ENCODE measurements at regions not wholly inside any gene's neighbourhood (a gene's known extent, or its start where the extent isn't known, plus 50 kb on each side); places are given as distances from the start of the nearest gene placed in this dataset.

DNA sequence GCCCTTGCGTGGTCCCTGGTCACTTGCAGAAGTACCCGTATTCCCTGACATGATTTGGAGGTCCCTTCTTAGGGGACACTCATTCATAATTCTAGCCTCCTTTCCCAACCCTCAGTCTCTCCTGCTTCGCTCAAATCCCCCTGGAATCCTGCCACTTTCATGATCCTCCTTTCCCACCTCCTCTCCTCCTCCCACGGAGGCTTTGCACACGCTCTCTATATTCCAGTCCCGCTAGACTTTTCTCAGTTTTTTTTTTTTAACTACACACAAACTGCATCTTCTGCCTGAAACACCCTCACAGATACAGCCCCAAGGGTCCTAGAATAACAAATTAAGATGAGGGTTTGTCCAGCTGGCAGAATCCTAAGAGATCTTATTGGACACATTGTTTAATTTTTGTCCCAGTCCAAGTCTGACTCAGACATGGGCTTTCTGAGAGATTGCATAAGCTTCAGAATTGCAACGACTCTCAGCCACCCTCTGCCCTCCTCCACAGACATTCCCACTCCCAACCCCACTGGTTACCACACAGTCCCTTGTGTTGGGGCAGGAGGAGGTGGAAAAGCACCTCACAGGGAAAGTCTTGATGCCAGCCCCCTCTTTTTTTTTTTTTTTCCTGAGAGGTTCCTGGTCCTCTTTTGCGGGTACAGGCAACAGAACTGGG is 739.5 kb upstream of the EEF2KMT start:
- Histone ChIP-seq H3K9ac (ENCODE audit: insufficient read length, low read depth) (no peak overlapping the region), H3K36me3 (ENCODE audit: insufficient read depth, insufficient read length, low read length) (no peaks in the 10 kb centered on the region), H3K9me3 (ENCODE audit: insufficient read depth, low read length) (no peaks in the 10 kb centered on the region), H3K4me3 (ENCODE audit: insufficient read length, low read depth) (no peak overlapping the region), H3K4me1 (ENCODE audit: insufficient read depth, insufficient read length) (peaks cover 4% of the 10 kb centered on the region), H3K27me3 (ENCODE audit: insufficient read depth, insufficient read length) (no peaks in the 10 kb centered on the region)
- no peak for DNase-seq (ENCODE audit: low read depth, low spot score)
- no peak for TF ChIP-seq SUZ12 (IDR thresholded peaks at IDR 0.05; ENCODE audit: extremely low read depth, insufficient read depth, insufficient read length)
- no peak for TF ChIP-seq ZNF274 (IDR thresholded peaks at IDR 0.05; ENCODE audit: low read depth, low read length)
- TF ChIP-seq YY1 (IDR thresholded peaks at IDR 0.05; ENCODE audit: insufficient read depth, insufficient read length) = no peak

DNA sequence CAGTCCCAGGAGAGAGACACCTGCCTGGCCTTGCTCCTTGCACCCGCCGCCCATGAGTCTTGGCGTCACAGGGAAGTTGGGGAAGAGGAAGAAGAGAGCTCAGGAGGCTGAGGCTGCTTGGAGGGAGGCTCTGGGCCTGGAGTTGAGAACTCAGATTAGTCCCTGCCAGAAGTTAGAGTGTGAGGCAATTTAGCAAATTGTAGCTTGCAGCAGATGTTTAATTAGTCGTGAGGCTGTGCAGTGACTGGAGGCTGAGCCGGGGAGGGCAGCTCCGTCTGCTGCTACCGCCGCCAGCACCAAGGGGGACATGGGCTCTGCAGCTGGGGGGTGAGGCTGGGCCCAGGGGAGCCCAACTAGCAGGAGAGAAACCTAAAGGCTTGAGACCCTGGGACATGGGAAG is 738.3 kb upstream of the EEF2KMT start:
- Histone ChIP-seq H3K9me3 (ENCODE audit: insufficient read depth, low read length) (no peaks in the 10 kb centered on the region), H3K9ac (ENCODE audit: insufficient read length, low read depth) (no peak overlapping the region), H3K4me1 (ENCODE audit: insufficient read depth, insufficient read length) (peaks cover 3% of the 10 kb centered on the region), H3K36me3 (ENCODE audit: insufficient read depth, insufficient read length, low read length) (no peaks in the 10 kb centered on the region), H3K4me3 (ENCODE audit: insufficient read length, low read depth) (no peak overlapping the region), H3K27me3 (ENCODE audit: insufficient read depth, insufficient read length) (no peaks in the 10 kb centered on the region)
- no peak for DNase-seq (ENCODE audit: low read depth, low spot score)
- no peak for TF ChIP-seq YY1 (IDR thresholded peaks at IDR 0.05; ENCODE audit: insufficient read depth, insufficient read length)
- TF ChIP-seq SUZ12 (IDR thresholded peaks at IDR 0.05; ENCODE audit: extremely low read depth, insufficient read depth, insufficient read length) = no peak
- no peak for TF ChIP-seq ZNF274 (IDR thresholded peaks at IDR 0.05; ENCODE audit: low read depth, low read length)

DNA sequence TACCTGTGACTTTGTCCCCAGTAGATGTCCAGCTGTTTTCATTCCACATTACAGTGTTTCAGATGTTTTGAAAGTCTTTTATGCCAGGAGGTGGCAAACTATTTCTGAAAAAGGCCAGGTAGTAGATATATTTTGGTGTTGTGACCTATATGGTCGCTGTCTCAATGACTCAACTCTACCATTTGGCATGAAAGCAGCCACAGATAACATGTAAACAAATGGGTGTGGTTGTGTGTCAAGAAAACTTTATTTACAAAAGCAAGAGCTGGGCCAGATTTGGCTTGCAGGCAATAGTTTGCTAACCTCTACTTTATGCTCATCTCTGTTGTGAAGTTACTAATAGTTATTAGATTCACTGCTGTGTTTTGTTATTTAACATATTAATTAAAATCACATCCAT is 728.7 kb upstream of the EEF2KMT start:
- no peaks in the 10 kb centered on the region for H3K36me3 ChIP-seq (ENCODE audit: insufficient read depth, insufficient read length, low read length)
- no peak for DNase-seq (ENCODE audit: low read depth, low spot score)

DNA sequence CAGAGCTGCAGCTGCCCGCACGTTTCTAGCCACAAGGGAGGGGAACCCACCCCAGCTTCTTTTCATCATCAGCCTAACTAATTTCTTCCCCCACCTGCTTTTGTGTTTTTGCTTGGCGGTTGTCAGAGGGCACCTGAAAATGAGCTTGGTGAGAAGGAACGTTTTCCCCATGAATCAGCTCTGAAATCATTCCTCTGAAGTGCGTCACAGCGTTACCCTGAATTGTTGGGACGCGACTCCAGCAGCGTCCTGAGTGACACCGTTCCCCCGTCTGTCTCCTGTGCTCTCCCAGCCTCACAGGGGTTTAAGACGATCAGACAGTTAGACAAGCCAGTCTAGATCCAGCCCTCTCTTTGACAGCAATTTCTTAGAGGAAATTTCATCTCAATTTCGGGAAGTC is 722.9 kb upstream of the EEF2KMT start:
- Histone ChIP-seq H3K9ac (ENCODE audit: insufficient read length, low read depth) (no peak overlapping the region), H3K27me3 (ENCODE audit: insufficient read depth, insufficient read length) (no peaks in the 10 kb centered on the region), H3K9me3 (ENCODE audit: insufficient read depth, low read length) (no peaks in the 10 kb centered on the region; the same call in 1 of the 2 replicates), H3K4me3 (ENCODE audit: insufficient read length, low read depth) (no peak overlapping the region), H3K36me3 (ENCODE audit: insufficient read depth, insufficient read length, low read length) (no peaks in the 10 kb centered on the region), H3K4me1 (ENCODE audit: insufficient read depth, insufficient read length) (no peaks in the 10 kb centered on the region)
- no peak for TF ChIP-seq SUZ12 (IDR thresholded peaks at IDR 0.05; ENCODE audit: extremely low read depth, insufficient read depth, insufficient read length)
- TF ChIP-seq ZNF274 (IDR thresholded peaks at IDR 0.05; ENCODE audit: low read depth, low read length) = no peak
- DNase-seq (ENCODE audit: low read depth, low spot score) = no peak

More for the DNA sequence above, 728.7 kb upstream of the EEF2KMT start:
- TF ChIP-seq YY1 (IDR thresholded peaks at IDR 0.05; ENCODE audit: insufficient read depth, insufficient read length) = no peak
- Histone ChIP-seq H3K4me1 (ENCODE audit: insufficient read depth, insufficient read length) (peaks cover 5% of the 10 kb centered on the region), H3K9me3 (ENCODE audit: insufficient read depth, low read length) (no peaks in the 10 kb centered on the region), H3K27me3 (ENCODE audit: insufficient read depth, insufficient read length) (no peaks in the 10 kb centered on the region), H3K4me3 (ENCODE audit: insufficient read length, low read depth) (no peak overlapping the region), H3K9ac (ENCODE audit: insufficient read length, low read depth) (no peak overlapping the region)

DNA sequence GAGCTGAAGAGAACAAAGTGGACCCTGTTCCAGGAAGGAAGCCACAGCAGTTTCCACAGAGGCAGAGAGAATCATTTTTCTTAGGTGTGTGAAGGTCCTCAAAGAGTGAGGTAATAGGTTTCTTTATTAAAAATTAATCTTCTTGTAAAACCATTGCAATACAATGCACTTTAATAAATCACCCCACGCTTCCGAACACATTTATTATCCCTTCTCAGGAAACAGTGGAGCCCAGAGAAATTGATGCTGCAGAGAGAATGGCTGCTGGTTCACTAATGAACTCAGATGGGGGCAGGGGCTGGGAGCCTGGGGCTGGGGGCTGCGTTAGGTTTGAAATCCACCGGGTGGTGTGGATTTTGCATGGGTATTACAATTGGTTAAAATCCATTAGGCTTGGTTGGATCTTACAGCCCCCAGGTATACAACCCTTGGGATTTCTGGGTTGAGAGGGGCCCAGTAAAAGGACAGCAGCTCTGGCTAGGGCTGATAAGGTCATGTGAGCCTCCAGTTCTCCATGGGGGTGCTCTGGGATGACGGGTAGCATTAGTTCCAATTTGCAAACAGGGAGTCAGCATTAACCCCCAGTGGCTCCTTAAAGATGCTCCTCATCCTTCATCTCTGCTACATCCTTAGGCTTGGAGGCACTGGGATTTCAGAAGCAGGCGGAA is 718.1 kb upstream of the EEF2KMT start:
- Histone ChIP-seq H3K4me1 (ENCODE audit: insufficient read depth, insufficient read length) (no peaks in the 10 kb centered on the region), H3K27me3 (ENCODE audit: insufficient read depth, insufficient read length) (no peaks in the 10 kb centered on the region), H3K4me3 (ENCODE audit: insufficient read length, low read depth) (no peak overlapping the region), H3K9ac (ENCODE audit: insufficient read length, low read depth) (no peak overlapping the region), H3K9me3 (ENCODE audit: insufficient read depth, low read length) (no peaks in the 10 kb centered on the region; the same call in 1 of the 2 replicates), H3K36me3 (ENCODE audit: insufficient read depth, insufficient read length, low read length) (no peaks in the 10 kb centered on the region)
- no peak for DNase-seq (ENCODE audit: low read depth, low spot score)
- no peak for TF ChIP-seq SUZ12 (IDR thresholded peaks at IDR 0.05; ENCODE audit: extremely low read depth, insufficient read depth, insufficient read length)
- no peak for TF ChIP-seq YY1 (IDR thresholded peaks at IDR 0.05; ENCODE audit: insufficient read depth, insufficient read length)
- no peak for TF ChIP-seq ZNF274 (IDR thresholded peaks at IDR 0.05; ENCODE audit: low read depth, low read length)

DNA sequence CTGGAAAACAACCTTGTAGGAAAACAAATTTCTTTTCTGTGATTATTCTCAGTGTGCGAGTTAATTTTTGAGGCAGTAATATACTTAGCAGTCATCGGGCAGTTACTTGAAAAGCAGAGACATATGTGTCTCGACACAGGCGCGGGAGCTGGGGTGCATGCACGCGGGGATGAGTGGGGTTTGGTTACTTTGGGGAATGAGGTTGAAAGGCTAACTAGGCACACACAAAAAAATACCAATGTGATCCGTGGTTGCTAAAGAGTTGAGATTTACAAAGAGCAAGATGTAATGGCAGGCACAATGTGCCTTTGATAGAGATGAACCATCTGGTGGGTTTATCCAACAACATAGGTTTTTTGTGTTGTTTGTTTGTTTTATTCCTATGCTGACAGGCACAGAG is 703.8 kb upstream of the EEF2KMT start:
- TF ChIP-seq ZNF274 (IDR thresholded peaks at IDR 0.05; ENCODE audit: low read depth, low read length) (no peak), YY1 (IDR thresholded peaks at IDR 0.05; ENCODE audit: insufficient read depth, insufficient read length) (no peak)

DNA sequence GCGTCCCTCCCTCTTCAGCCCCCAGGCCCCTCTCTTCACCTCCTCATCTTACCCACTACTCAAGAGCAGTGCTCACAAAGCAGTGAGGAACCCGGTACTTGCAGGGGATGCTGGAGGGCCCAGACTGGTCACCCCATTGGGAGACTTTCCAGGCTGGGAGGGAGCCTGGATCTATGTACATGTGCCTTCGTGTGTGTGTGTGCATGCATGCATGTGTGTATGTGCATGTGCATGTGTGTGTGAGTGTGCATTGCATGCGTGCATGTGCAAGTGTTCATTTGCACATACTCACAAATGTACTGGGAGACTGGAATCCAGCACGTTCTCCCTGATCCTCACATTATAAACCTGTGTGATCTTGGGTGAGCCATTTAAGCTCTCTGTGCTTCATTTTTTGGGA is 696.0 kb upstream of the EEF2KMT start:
- peaks cover 5% of the 10 kb centered on the region for H3K4me1 ChIP-seq (ENCODE audit: insufficient read depth, insufficient read length)
- TF ChIP-seq SUZ12 (IDR thresholded peaks at IDR 0.05; ENCODE audit: extremely low read depth, insufficient read depth, insufficient read length) (no peak), ZNF274 (IDR thresholded peaks at IDR 0.05; ENCODE audit: low read depth, low read length) (no peak), YY1 (IDR thresholded peaks at IDR 0.05; ENCODE audit: insufficient read depth, insufficient read length) (no peak)
- H3K4me3 ChIP-seq (ENCODE audit: insufficient read length, low read depth) = no peak overlapping the region
- no peaks in the 10 kb centered on the region for H3K9me3 ChIP-seq (ENCODE audit: insufficient read depth, low read length)
- no peak overlapping the region for H3K9ac ChIP-seq (ENCODE audit: insufficient read length, low read depth)
- no peaks in the 10 kb centered on the region for H3K36me3 ChIP-seq (ENCODE audit: insufficient read depth, insufficient read length, low read length)
- H3K27me3 ChIP-seq (ENCODE audit: insufficient read depth, insufficient read length) = no peaks in the 10 kb centered on the region
- no peak for DNase-seq (ENCODE audit: low read depth, low spot score)

More for the DNA sequence above, 703.8 kb upstream of the EEF2KMT start:
- peaks cover 27% of the 10 kb centered on the region; the same call in 1 of the 2 replicates for H3K9me3 ChIP-seq (ENCODE audit: insufficient read depth, low read length)
- H3K4me3 ChIP-seq (ENCODE audit: insufficient read length, low read depth) = no peak overlapping the region
- no peaks in the 10 kb centered on the region for H3K27me3 ChIP-seq (ENCODE audit: insufficient read depth, insufficient read length)
- H3K9ac ChIP-seq (ENCODE audit: insufficient read length, low read depth) = no peak overlapping the region
- H3K36me3 ChIP-seq (ENCODE audit: insufficient read depth, insufficient read length, low read length) = no peaks in the 10 kb centered on the region
- no peaks in the 10 kb centered on the region for H3K4me1 ChIP-seq (ENCODE audit: insufficient read depth, insufficient read length)
- DNase-seq (ENCODE audit: low read depth, low spot score) = no peak
